GM21786 (cell line): ENCODE measurements at regions not wholly inside any gene's neighbourhood (a gene's known extent, or its start where the extent isn't known, plus 50 kb on each side); places are given as distances from the start of the nearest gene placed in this dataset.
"Not testable (repeated sequence)": the region's sequence is repeated elsewhere in the genome, so short reads cannot be mapped to it uniquely, and the experiment has no call there.

Experiments
- ATAC-seq: cut with Tn5 transposase; IDR thresholded peaks from one replicate; pipeline ENCODE4 v1.9.1; 2021; ENCODE audit not compliant: unreplicated experiment

- ATAC-seq, result not testable (repeated sequence)
These were observed 343.4 kb downstream of the SOX9 start for GRCh38 chr17:72464221-72464620.

- peak; percentile 35 for ATAC-seq
These were observed 344.6 kb downstream of the SOX9 start for GRCh38 chr17:72465191-72466024.

GRCh38 chr17:72466199-72466598 is 345.4 kb downstream of the SOX9 start:
- peak; percentile 64 for ATAC-seq

- no peak for ATAC-seq
These were observed 345.8 kb downstream of the SOX9 start for GRCh38 chr17:72466606-72467005.

GRCh38 chr17:72467841-72468653 is 347.2 kb downstream of the SOX9 start:
- no peak for ATAC-seq

- no peak for ATAC-seq
These were observed 348.0 kb downstream of the SOX9 start for GRCh38 chr17:72468841-72469240.

GRCh38 chr17:72470121-72470705 is 349.4 kb downstream of the SOX9 start:
- ATAC-seq, result no peak

- no peak for ATAC-seq
These were observed 349.9 kb downstream of the SOX9 start for GRCh38 chr17:72470734-72471133.

- no peak for ATAC-seq
These were observed 350.5 kb downstream of the SOX9 start for GRCh38 chr17:72471296-72471695.

- ATAC-seq, result no peak
These were observed 351.3 kb downstream of the SOX9 start for GRCh38 chr17:72472106-72472505.

- not testable (repeated sequence) for ATAC-seq
These were observed 352.1 kb downstream of the SOX9 start for GRCh38 chr17:72472853-72473390.

- no peak for ATAC-seq
These were observed 353.4 kb downstream of the SOX9 start for GRCh38 chr17:72474243-72474642.

GRCh38 chr17:72474719-72475477 is 354.1 kb downstream of the SOX9 start:
- no peak for ATAC-seq

GRCh38 chr17:72476134-72476533 is 355.3 kb downstream of the SOX9 start:
- ATAC-seq, result no peak

- ATAC-seq, result no peak
These were observed 355.8 kb downstream of the SOX9 start for GRCh38 chr17:72476575-72476986.

- no peak for ATAC-seq
These were observed 356.7 kb downstream of the SOX9 start for GRCh38 chr17:72477491-72477890.

GRCh38 chr17:72479113-72479512 is 358.3 kb downstream of the SOX9 start:
- peak; percentile 50 for ATAC-seq

- no peak for ATAC-seq
These were observed 360.8 kb downstream of the SOX9 start for GRCh38 chr17:72481572-72481971.

GRCh38 chr17:72485596-72485995 is 364.8 kb downstream of the SOX9 start:
- no peak for ATAC-seq

- ATAC-seq, result no peak
These were observed 366.0 kb downstream of the SOX9 start for GRCh38 chr17:72486806-72487205.
